HepG2 (cell line): ENCODE measurements at regions not wholly inside any gene's neighbourhood (a gene's known extent, or its start where the extent isn't known, plus 50 kb on each side); places are given as distances from the start of the nearest gene placed in this dataset.

Experiments
- ATAC-seq: fragments of 200-7000 bp; cut with Tn5 transposase; 3 replicates; pipeline ENCODE4 v1.9.1; 2020; ENCODE audit warnings: mild to moderate bottlenecking, moderate library complexity
- BruUV-seq: library from RNA; stranded (reverse); fragments of 400-500 nt; replicated peaks from 2 replicates; lab custom pipeline; 2021; lab: Mats Ljungman, UMichigan
- CTCF ChIA-PET: fragments of 300-600 bp; formaldehyde crosslinking; extraction: SDS; loops from one replicate; lab custom pipeline; 2021; ENCODE audit warnings: low total read pairs, inconsistent platforms, low intra/inter-chr PET ratio; lab: Yijun Ruan, JAX
- POLR2A ChIA-PET: fragments of 350-600 bp; sonication (Branson Sonifier 250); formaldehyde crosslinking; loops from one replicate; lab custom pipeline; 2020; ENCODE audit warnings: antibody characterized with exemption, inconsistent platforms; lab: Yijun Ruan, JAX
- DNase-seq: peaks from one replicate; pipeline ENCODE4 v3.0.0-alpha.2; 2015; ENCODE audit warnings: low spot score
- FAIRE-seq: peaks from 3 replicates; lab custom pipeline; 2011; peaks lifted over from hg19 to GRCh38; lab: Jason Lieb, UNC
- H2AFZ ChIP-seq: one replicate; pipeline ENCODE4 v1.6.1; 2011; ENCODE audit warnings: low read length, inconsistent platforms
- H3K27ac ChIP-seq: fragments of 300-600 bp; 3 replicates; pipeline ENCODE4 v1.8.0; 2011; ENCODE audit warnings: mixed run types, mild to moderate bottlenecking, mixed read lengths, low read length, inconsistent platforms; ENCODE audit not compliant: insufficient read depth; ENCODE audit errors: extremely low read length
- H3K27me3 ChIP-seq, 2 experiments: fragments of 200-600 bp in 1 of 2; 2 replicates in 1 of 2; 3 replicates in 1 of 2; pipeline versions ENCODE4 v1.6.0 to v1.8.0; 2011; ENCODE audit warnings: low read length in 2 of 2, mild to moderate bottlenecking in 2 of 2, moderate library complexity in 2 of 2, inconsistent platforms in 1 of 2; ENCODE audit not compliant: insufficient read depth in 2 of 2, control insufficient read depth in 1 of 2
- H3K36me3 ChIP-seq, 2 experiments: fragments of 200-600 bp in 1 of 2; replicated peaks in 1 of 2; 2 replicates in 1 of 2; 3 replicates in 1 of 2; pipeline versions ENCODE4 v1.5.1 to v1.8.0; 2011; ENCODE audit warnings: low read length in 2 of 2, inconsistent platforms in 1 of 2; ENCODE audit not compliant: insufficient read depth in 2 of 2, control insufficient read depth in 1 of 2
- H3K4me1 ChIP-seq: 2 replicates; pipeline ENCODE4 v1.5.1; 2012; ENCODE audit warnings: low read length, inconsistent platforms; ENCODE audit not compliant: insufficient read depth
- H3K4me2 ChIP-seq: 2 replicates; pipeline ENCODE4 v1.6.0; 2011; ENCODE audit warnings: low read depth, low read length, inconsistent platforms
- H3K4me3 ChIP-seq, 3 experiments: fragments of 200-600 bp in 1 of 3; sonication (generic), shearing (Covaris generic) in 1 of 3; replicated peaks in 1 of 3; 2 replicates each; pipeline ENCODE4 v1.5.1; 2011 to 2016; ENCODE audit warnings: low read length in 3 of 3, inconsistent platforms in 2 of 3, low read depth in 2 of 3, mild to moderate bottlenecking in 2 of 3, control low read depth in 1 of 3, mixed read lengths in 1 of 3; ENCODE audit not compliant: insufficient read depth in 1 of 3
- H3K79me2 ChIP-seq: one replicate; pipeline ENCODE4 v1.6.1; 2011; ENCODE audit warnings: low read length, inconsistent platforms; ENCODE audit not compliant: insufficient read depth
- H3K9ac ChIP-seq: 2 replicates; pipeline ENCODE4 v1.6.0; 2011; ENCODE audit warnings: mild to moderate bottlenecking, low read depth, low read length, inconsistent platforms; ENCODE audit not compliant: insufficient read depth
- H3K9me3 ChIP-seq: 2 replicates; pipeline ENCODE4 v1.5.1; 2012; ENCODE audit warnings: mild to moderate bottlenecking, low read length
- H4K20me1 ChIP-seq: 2 replicates; pipeline ENCODE4 v1.6.0; 2011; ENCODE audit warnings: inconsistent platforms, mild to moderate bottlenecking, low read length, moderate library complexity; ENCODE audit not compliant: insufficient read depth
- AKAP8 ChIP-seq: sonication (generic); formaldehyde crosslinking; IDR thresholded peaks from 2 replicates; pipeline ENCODE4 v1.5.1; 2020; ENCODE audit warnings: mild to moderate bottlenecking, missing genetic modification reagents
- DNMT3B ChIP-seq: conservative IDR thresholded peaks from 2 replicates; pipeline ENCODE4 v1.6.1; 2016; ENCODE audit warnings: missing biosample characterization, control low read depth
- GABPB1 ChIP-seq: IDR thresholded peaks from 2 replicates; pipeline ENCODE4 v1.6.1; 2016; ENCODE audit warnings: mild to moderate bottlenecking, missing genetic modification reagents, moderate library complexity, missing compliant biosample characterization
- MXD4 ChIP-seq: IDR thresholded peaks from 2 replicates; pipeline ENCODE4 v1.6.1; 2016; ENCODE audit warnings: mild to moderate bottlenecking, missing biosample characterization, missing genetic modification reagents
- NAIF1 ChIP-seq: sonication (generic); formaldehyde crosslinking; IDR thresholded peaks from 2 replicates; pipeline ENCODE4 v1.5.0; 2020; ENCODE audit warnings: mild to moderate bottlenecking, missing genetic modification reagents, borderline replicate concordance
- PPARG ChIP-seq: conservative IDR thresholded peaks from 2 replicates; pipeline ENCODE4 v1.6.1; 2016; ENCODE audit warnings: missing biosample characterization, missing genetic modification reagents
- RBFOX2 ChIP-seq: fragments of 200-400 bp; formaldehyde crosslinking; IDR thresholded peaks from 2 replicates; pipeline ENCODE4 v1.6.1; 2017; ENCODE audit warnings: low read depth, mild to moderate bottlenecking, low read length
- ZBTB10 ChIP-seq: sonication (generic); formaldehyde crosslinking; IDR thresholded peaks from 2 replicates; pipeline ENCODE4 v1.4.0; 2020; ENCODE audit warnings: missing genetic modification reagents, borderline replicate concordance
- ZNF282 ChIP-seq: fragments of 450-650 bp; IDR thresholded peaks from 2 replicates; pipeline ENCODE4 v1.6.1; 2018; ENCODE audit not compliant: partially characterized antibody
- ZNF333 ChIP-seq: sonication (generic); formaldehyde crosslinking; IDR thresholded peaks from 2 replicates; pipeline ENCODE4 v1.4.0; 2020; ENCODE audit warnings: mild to moderate bottlenecking, missing genetic modification reagents, borderline replicate concordance
- ZNF530 ChIP-seq: sonication (generic); formaldehyde crosslinking; IDR thresholded peaks from 2 replicates; pipeline ENCODE4 v1.5.0; 2020; ENCODE audit warnings: low read depth, mild to moderate bottlenecking, missing genetic modification reagents
- ZNF75D ChIP-seq: sonication (generic); formaldehyde crosslinking; IDR thresholded peaks from 2 replicates; pipeline ENCODE4 v1.8.1; 2023; ENCODE audit warnings: missing genetic modification reagents, mild to moderate bottlenecking, borderline replicate concordance
- WGBS: methylation state at CpG from one replicate; pipeline ENCODE4 v1.1.6; 2017; ENCODE audit warnings: low lambda C conversion rate; 5-methylcytosine and 5-hydroxymethylcytosine counted together
- in situ Hi-C: cut with HindIII; loops from 2 replicates; pipeline ENCODE4 v1.10.0; 2017; ENCODE audit warnings: low pct_unique_long_range_greater_than_20kb; ENCODE audit not compliant: extremely low pct_ligation_motif_present
- intact Hi-C: fragments of 100-400 bp; cut with micrococcal nuclease; formaldehyde crosslinking; loops from one replicate; pipeline ENCODE4 v1.10.0; 2022; ENCODE audit not compliant: unreplicated experiment
- TF ChIP-seq, protein P1 (sequence below): sonication (generic); formaldehyde crosslinking; IDR thresholded peaks from 2 replicates; pipeline ENCODE4 v1.5.0; 2020; ENCODE audit warnings: missing genetic modification reagents, mild to moderate bottlenecking, borderline replicate concordance

DNA sequence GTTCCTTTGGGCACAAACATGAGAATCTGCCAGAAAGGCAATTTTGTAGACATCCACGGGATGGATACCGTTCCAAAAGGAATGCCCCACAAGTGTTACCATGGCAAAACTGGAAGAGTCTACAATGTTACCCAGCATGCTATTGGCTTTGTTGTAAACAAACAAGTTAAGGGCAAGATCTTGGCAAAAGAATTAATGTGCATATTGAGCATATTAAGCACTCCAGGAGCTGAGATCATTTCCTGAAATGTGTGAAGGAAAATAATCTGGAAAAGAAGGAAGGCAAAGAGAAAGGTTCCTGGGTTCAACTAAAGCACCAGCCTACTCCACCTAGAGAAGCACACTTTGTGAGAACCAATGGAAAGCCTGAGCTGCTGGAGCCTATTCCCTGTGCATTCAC is 103.9 kb upstream of the ARG1 start:
- FAIRE-seq (no peak), ATAC-seq (no peak), DNase-seq (no peak)
- no TSS peak for BruUV-seq
- no peak overlapping the region for H3K4me2 ChIP-seq
- no peaks in the 10 kb centered on the region for H3K27me3 ChIP-seq
- WGBS: 0% methylated on average over 2 of the region's 2 CpGs
- H3K4me1 ChIP-seq: peaks cover 7% of the 10 kb centered on the region; the same call in 1 of the 2 replicates
- H2AFZ ChIP-seq: no peak overlapping the region
- no peak for TF ChIP-seq GABPB1 (CRISPR knock-in tag)
- no peak for TF ChIP-seq ZNF333 (CRISPR knock-in tag)
- TF ChIP-seq NAIF1: no peak
- TF ChIP-seq MXD4: no peak
- no peak for TF ChIP-seq ZNF282
- TF ChIP-seq, protein P1, sequence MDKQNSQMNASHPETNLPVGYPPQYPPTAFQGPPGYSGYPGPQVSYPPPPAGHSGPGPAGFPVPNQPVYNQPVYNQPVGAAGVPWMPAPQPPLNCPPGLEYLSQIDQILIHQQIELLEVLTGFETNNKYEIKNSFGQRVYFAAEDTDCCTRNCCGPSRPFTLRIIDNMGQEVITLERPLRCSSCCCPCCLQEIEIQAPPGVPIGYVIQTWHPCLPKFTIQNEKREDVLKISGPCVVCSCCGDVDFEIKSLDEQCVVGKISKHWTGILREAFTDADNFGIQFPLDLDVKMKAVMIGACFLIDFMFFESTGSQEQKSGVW: no peak
- no peak for TF ChIP-seq PPARG (CRISPR knock-in tag)
- no peak for TF ChIP-seq ZNF530 (CRISPR knock-in tag)
- TF ChIP-seq ZNF75D (CRISPR knock-in tag): no peak
- no peak for TF ChIP-seq AKAP8
- TF ChIP-seq ZBTB10 (CRISPR knock-in tag): no peak
- no peak for TF ChIP-seq RBFOX2
- TF ChIP-seq DNMT3B (CRISPR knock-in tag): no peak
- H3K9ac ChIP-seq: no peak overlapping the region
- ChIA-PET CTCF (no interaction called here), POLR2A (no interaction called here)
- no peaks in the 10 kb centered on the region for H3K9me3 ChIP-seq
- H4K20me1 ChIP-seq: no peaks in the 10 kb centered on the region
- in situ Hi-C loops: no loop called here
- H3K36me3 ChIP-seq: no peaks in the 10 kb centered on the region
- intact Hi-C loops: no loop called here
- H3K79me2 ChIP-seq: no peaks in the 10 kb centered on the region
- H3K27ac ChIP-seq: no peak overlapping the region
- no peak overlapping the region for H3K4me3 ChIP-seq
